HG03520 (cell line): ENCODE measurements at regions not wholly inside any gene's neighbourhood (a gene's known extent, or its start where the extent isn't known, plus 50 kb on each side); places are given as distances from the start of the nearest gene placed in this dataset.
"Not testable (repeated sequence)": the region's sequence is repeated elsewhere in the genome, so short reads cannot be mapped to it uniquely, and the experiment has no call there.

Source experiments
- ATAC-seq: cut with Tn5 transposase; IDR thresholded peaks from one replicate; pipeline ENCODE4 v1.9.1; 2021; ENCODE audit warnings: mild to moderate bottlenecking, moderate library complexity; ENCODE audit not compliant: unreplicated experiment

DNA sequence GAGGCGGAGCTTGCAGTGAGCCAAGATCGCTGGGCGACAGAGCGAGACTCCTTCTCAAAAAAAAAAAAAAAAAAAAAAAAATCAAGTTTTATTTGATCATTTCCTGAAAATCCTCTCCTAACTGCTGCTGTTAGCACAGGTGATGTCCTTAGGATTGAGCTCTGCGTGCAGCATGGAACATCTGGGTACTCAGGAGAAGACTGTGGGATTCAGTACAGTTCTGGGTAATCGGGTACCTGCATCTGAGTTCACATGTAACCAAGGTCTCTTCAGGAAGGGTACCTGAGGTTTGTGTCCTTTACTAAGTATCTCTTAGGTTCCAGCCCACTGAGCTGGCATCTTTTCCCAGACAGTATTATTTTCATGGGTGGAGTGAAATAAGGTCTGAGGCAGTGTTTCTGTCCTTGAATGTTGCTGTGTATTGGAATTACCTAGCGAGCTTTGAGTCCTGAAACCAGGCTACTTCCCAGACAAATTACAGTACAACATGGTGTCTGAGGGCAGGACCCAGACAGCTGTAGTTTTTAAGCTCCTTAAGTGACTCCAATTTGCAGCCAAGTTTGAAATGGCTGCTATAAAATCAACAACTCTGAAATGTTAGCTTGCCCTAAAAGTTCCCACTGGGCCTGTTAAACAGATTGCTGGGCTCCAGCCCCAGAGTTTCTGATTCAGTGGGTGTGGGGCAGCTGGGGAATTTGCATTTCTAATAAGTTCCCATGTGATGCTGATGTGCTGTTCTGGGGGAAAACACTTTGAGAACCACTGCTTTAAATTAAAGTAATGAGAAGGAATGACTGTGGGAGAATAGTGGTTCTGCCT is 120.5 kb downstream of the PMAIP1 start:
- no peak for ATAC-seq

DNA sequence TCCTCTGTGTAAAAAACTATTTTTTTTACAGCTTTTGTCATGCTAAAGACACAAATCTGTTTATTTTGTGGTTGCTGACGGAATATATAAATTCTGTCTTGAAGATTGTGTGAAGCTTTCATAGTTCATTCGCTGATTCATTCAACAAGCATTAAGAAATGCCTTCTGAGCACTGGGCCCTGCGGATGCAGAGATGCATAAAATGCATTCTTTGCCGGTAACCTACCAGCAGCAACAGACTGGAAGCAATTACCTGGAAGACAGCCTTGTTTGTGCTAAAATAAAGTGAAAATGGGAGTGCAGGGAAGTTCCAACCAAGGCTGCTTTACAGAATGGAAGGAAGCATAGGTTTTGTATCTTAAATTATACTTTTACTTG is 119.7 kb downstream of the PMAIP1 start:
- no peak for ATAC-seq

DNA sequence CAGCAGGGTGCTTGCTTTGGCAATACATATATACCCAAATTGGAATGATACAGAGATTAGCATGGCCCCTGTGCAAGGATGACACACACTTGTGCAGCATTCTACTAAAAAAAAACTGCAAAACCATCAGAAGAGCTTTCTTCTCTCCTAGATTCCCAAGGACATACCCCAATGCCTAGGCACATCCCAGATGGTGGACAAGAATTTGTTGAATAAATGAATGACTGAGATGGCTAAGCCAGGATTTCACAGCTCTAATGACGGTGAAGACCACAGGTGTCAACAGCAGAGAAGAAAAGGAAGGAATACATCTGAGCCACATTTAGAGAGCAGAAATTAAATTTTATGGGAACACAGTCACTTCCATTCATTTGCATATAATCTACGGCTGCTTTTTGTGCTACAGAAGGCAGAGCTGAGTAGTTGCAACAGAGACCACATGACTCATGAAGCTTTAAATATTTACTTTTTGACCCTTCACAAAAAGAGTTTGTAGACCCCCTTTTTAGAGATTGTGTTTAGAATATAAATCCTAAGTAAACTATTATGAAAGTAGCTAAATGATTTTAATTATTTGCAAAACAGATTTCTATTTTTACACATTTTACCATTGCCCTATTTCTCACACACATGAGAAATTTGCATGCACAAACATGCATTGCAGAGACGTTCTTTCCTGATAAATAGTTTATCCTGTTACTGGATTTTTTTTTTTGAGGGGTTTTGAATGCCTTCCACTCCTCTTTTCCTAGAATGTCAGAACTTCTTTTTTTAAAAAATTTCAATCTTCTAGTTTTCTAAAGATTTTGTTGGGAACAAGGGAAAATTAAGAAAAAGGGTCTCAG is 119.0 kb downstream of the PMAIP1 start:
- no peak for ATAC-seq

DNA sequence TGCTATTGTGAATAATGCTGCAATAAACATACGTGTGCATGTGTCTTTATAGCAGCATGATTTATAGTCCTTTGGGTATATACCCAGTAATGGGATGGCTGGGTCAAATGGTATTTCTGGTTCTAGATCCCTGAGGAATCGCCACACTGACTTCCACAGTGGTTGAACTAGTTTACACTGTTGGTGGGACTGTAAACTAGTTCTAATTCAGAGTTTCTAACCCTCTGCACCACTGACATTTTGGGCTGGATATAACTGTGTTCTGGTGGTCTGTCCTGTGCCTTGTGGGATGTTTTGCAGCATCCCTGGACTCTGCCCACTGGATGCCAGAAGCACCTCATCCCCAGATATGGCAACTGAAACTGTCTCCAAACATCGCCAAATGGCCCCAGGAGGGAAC is 118.3 kb downstream of the PMAIP1 start:
- not testable (repeated sequence) for ATAC-seq

DNA sequence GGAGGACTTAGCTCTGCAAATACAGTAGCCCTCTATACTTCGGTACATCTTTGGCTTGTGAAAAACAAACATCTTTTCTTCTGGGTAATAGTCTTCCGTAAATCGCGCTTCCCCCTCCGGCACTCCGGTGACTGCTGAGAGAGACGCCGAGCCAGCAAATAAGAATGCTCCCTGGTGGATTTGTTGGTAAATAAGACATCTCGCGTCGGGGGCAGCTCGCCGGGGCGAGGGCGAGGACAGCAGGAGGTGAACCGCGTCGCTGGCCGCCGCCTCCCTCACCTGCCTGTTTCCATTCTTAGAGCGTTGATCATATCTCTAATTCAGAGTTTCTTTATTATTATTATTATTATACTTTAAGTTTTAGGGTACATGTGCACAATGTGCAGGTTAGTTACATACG is 117.6 kb downstream of the PMAIP1 start:
- ATAC-seq: no peak

DNA sequence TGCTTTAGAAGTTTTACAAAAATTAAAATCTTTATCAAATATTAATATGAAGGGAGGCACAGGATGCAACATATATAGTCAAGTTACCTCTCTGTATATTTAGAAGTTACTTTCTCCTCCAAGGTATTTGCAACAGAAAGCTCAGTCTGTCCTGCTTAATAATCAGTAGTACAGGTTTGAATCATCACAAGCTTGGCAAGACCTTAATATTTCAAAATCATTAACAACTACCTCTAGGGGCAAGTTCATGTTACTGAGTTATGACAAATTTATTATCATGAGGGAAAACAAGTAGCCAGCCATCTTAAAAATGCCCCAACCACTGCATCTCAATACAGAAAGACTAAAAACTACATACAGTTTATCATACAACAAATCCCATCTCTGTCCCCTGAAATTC is 116.0 kb downstream of the PMAIP1 start:
- not testable (repeated sequence) for ATAC-seq

DNA sequence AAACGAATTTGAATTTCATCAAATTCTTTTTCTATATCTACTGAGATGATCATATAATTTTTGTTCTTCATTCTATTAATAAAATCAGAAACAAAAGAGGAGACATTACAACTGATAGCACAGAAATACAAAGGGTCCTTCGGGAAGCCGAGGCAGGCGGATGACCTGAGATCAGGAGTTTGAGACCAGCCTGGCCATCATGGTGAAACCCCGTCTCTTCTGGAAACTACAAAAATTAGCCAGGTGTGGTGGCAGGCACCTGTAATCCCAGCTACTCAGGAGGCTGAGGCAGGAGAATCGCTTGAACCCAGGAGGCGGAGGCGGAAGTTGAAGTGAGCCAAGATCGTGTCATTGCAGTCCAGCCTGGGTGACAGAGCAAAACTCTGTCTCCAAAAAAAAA is 113.4 kb downstream of the PMAIP1 start:
- ATAC-seq: not testable (repeated sequence)

DNA sequence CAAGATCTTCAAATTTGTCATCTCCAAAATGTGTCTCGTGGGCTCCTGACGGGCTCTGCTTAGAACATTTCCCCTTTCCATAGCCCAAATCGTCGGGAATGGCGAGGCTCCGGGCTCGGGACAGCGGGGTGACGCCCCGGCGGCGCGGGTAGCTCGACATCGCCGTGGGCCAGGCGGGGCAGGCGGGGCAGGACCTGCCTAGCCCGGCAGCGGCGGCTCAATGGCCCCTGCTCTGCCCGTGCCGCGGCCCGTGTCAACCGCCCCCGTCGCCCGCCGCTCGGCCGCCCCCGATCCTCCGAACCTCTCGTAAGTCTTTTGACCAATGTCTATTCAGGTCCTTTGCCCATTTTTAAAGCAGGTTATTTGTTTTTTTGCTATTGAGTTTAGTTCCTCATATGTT is 111.2 kb downstream of the PMAIP1 start:
- no peak for ATAC-seq

DNA sequence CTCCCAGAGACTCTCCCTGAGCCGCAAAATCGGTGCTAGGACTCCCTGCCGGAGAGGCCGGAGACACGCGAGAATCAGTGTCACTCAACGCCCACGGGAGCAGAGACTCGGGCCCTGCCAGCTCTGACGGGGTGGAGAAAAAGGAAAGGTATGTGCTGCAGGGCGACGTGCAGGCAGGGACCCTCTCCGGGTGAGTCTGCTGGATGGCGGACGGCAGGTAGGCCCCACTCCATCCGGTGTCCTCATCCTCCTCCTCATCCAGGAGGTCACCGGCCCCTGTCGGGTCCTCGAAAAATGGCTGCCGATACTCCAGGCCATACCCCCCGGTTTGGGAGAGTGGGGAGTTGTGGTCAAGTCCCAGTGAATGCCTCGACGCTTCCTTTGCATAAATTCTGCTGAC is 110.7 kb downstream of the PMAIP1 start:
- no peak for ATAC-seq

DNA sequence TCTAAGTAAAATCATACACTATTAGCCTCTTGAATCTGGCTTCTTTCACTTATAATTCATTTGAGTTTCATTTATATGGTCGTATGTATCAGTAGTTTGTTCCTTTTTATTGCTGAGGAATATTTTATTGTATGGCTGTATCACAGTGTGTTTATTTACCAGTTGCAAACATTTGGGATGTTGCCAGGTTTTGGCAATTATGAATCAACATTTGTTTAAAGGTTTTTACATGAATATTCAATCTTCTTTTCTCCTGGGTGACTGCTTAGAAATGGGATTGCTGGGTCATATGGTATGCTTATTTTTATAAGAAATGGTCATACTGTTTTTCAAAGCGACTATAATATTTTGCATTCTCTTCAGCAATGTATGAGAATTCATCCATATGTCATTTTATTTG is 107.9 kb downstream of the PMAIP1 start:
- no peak for ATAC-seq

DNA sequence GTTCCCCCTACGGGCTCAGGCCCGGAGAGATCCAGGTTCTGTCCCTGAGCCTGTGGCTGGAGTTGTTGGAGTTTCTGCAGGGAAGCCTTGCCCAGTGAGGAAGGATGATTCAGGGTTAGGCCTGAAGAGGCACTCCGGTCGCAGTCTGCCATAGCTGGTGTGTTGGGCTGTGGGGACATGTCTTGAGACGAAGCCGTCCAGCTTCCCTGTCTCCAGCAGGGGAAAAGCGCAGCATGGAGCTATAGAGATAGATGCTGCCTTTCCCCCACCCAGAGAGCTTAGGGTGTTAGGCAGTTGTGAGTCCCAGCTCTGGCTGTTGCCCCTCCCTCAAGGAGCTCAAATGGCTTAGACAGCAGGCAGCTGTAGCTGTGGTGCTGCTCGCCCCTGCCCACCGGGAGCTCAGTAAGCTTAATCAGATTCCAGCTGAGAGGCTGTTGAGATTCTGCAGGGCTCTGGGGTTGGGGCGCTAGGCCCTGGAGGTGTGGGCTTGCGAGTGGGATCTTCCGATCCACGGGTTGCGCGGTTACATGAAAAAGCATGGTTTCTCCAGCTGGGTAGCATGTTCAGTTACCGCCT is 103.9 kb downstream of the PMAIP1 start:
- no peak for ATAC-seq

DNA sequence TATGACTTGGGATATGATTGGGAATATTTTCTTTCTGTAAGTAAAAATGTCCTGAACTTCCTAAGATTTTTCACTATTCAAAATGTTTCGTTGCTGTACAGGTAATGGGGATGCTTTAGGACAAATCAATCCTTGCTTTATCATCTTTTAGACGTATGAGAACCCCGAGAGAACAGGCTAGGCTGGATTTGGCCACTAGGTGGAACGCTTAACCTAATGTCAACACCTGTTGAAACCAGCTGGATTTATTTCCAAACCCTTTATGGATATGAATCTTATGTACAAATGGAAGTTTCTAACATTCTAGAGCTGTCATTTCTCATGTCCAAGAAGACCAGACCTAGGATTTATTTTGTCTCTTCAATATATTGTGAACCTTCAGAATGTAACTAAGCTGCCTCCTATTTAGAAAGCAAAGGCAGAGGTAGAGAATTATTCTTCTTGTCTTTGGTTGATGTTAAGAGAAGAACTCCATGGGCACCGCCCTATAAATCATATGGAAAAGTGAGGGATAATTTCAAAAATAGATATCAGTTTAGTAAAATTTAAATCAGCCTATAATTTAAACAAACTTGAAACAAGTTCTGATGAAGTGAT is 96.7 kb downstream of the PMAIP1 start:
- ATAC-seq: peak; percentile 87

DNA sequence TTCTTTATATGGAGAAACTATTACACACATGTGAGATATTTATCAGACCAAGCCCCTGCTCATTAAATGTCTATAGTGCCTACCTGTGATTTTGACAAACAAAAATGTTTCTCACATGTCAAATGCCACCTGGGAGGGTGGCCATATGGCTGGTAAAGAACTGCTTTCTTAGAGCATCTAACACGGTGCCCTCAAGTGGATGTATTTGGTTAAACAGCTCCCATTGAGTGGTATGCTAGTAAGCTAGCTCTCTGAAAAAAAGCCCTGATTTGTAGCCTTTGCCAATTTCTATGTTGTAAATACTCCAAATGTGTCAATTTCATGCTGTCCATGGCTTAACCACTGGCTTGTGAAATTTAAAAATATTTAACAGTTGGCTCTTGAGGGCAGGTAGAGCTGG is 94.6 kb downstream of the PMAIP1 start:
- no peak for ATAC-seq

DNA sequence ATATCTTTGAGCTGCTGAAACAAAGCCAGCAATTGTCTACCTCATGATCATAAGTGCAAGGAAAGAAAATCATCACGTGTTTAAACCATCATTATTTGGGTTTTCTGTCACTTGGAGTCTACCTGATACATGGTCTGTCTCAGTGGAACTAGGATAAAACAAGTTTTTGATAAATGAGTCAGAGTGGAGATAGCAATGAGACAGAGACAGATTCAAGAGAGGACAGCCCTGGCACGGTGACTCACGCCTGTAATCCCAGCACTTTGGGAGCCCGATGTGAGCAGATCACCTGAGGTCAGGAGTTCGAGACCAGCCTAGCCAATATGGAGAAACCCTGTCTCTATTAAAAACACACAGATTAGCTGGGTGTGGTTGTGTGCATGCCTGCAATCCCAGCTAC is 93.8 kb downstream of the PMAIP1 start:
- ATAC-seq: no peak

DNA sequence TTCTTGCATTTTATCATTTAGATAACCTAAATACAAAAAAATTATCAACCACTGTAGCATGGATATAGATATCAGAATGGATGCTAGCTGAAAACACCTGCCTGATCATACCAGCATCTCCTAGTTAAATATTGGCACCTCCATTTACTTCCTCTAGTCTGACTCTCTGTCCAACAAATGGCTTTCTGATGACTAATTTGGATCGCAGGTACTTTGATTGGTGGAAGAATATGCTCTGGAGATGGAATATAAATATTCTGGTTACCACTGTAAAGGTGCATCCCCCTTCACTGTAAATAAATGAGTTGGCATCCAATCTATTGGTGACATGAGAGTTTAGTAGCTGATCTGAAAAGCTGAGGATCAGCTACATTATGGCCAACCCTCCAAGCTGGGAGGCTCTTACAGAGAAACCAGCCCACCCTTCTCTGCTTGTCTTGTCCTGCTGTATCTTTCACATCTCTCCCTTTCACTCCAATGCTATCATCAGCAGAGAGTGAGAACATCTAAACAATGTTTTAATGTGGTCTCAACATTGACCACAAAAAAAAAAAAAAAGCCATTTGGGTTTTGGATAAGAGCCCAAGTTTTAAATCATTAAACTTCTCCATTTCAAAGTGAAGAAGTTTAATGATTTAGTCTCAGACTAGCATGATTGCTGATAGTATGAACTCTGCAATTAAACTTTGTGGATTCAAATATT is 90.5 kb downstream of the PMAIP1 start:
- no peak for ATAC-seq

DNA sequence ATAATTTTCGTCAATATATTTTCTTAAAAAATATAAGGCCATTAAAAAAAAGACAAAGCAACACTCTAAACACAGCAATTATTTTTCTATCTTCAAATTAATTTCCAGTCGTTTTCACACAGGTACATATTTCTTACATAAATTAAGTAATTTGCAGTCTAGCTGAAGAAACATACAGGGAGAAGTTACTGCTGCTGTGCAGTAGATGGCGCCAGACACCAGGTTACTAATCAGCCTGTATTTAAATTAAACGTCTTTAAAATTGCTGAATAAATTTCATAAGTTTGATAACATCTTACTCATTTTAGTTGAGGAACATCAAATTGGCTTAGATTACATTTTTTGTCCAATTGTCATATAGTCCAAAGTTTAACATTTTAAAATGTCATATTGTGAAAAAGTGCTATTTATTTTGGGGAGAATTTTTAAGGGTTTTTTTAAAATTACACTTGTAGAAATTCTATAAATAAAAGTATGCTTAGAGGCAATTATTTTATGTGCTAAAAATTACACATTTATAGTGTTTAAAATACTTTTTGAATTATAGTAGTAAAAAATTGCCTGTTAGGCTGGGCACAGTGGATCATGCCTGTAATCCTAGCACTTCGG is 88.4 kb downstream of the PMAIP1 start:
- ATAC-seq: no peak

DNA sequence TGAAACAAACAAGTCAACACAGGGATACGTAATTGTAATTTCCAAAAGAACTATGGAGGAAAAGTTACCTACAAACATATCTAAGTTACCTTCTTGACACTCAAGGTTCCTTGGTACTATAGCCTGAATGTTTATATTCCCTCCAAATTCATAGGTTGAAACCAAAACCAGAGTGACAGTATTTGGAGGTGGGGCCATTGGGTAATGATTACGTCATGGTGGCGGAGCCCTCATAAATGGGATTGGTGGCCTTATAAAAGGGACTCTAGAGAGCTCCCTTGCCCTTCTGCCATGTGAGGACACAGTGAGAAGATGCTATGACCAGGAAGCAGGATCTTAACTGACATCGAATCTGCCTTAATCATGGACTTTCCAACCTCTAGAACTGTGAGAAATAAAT is 87.3 kb downstream of the PMAIP1 start:
- ATAC-seq: no peak

DNA sequence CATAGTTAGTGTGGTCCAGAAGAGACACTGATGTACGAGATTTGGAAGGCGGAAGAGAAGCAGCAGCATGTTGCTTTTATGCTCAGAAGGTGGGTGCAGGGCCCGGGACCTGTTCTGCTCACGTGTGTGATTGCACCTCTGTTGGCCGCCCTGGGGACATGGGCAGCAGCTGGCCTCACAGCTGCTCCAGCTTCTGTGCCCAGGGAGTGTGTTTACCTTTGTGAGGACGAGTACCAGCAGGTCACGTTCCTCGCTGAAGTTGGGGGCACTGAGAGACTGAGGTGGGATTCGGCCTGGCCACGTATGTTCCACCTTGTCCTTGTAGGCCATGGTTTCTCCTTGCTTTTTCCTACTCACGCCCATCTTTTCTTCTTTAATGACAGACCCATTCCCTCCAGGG is 86.3 kb downstream of the PMAIP1 start:
- no peak for ATAC-seq

DNA sequence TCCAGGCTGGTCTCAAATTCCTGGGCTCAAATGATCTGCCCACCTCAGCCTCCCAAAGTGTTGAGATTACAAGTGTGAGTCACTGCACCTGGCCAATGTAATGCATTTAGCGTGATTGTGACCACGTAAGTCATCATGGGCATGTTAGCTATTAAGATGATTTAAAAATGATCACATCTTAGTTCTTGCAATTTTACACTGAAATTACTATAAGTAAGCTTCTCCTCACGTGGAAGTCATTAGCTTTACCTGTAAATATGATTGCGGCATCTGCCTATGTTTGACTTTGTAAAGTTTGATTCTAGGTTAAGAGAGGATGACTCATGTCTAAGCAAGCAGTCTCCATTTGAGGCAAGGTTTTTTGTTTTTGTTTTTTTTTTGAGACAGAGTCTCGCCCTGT is 85.5 kb downstream of the PMAIP1 start:
- ATAC-seq: no peak

DNA sequence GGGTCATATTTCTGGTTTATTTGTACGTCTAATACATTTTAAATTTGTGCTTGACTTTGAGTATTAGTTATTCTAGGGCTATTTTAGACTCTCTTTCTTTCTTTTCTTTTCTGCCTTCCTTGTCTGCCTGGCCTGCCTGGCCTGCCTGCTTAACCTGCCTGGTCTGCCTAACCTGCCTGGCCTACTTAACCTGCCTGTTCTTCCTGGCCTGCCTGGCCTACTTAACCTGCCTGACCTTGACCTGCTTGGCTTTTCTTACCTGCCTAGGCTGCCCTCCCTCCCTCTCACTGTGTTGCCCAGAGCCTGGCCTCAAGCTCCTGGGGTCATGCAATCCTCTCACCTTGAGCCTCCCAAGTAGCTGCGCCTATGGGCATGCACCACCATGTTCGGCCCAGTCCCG is 83.7 kb downstream of the PMAIP1 start:
- ATAC-seq: no peak
